ENCODE measurements at regions not wholly inside any gene's neighbourhood (a gene's known extent, or its start where the extent isn't known, plus 50 kb on each side); places are given as distances from the start of the nearest gene placed in this dataset.
A peak's percentile ranks its signal among the peaks of the same experiment; 100 is the strongest.

DNA sequence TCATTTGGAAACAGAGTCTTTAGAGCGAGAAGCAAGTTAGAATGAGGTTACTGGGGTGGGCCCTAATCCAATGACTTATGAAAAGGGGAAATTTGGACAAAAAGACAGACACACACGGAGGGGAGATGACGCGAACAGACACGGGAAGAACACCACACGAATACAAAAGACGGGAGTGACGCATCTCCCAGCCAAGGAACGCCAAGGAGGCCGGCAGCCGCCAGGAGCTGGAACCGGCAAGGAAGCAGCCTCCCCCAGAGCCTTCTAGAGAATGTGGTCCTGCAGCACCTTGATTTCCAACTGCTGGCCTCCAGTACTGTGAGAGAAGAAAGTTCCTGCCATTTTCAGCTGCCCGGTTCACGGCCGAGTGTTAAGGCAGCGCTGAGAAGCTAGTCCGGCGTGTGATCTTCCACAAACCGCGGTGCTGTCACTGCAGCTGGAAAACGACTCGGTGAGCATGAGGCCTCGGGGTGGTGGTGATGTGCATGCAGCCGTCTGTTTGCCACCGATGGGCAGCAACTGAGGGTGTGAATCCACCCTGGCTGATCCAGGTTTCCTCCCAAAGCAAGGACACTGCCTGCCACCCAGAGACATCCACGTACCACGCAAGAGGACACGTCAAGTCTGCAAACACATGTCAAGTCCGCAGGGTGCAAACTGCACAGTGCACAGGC, 124.5 kb downstream of the NCOR2 start:
- DNase-seq, result no peak

DNA sequence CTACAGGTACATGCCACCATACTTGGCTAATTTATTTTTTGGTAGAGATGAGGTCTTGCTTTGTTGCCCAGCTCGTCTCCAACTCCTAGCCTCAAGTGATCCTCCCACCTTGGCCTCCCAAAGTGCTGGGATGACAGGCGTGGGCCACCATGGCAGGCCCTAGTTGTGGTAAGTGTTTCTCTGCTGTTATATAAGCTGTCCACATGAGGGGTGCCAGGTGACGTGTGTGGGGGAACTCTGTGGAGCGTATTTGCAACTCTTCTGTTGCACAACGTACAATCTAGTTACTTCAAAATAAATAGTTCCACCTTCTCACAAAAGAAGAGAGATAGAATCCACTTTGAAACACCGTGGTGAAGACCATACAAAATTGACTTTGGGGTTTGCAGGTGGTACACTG, 125.1 kb downstream of the NCOR2 start:
- no peak for DNase-seq

DNA sequence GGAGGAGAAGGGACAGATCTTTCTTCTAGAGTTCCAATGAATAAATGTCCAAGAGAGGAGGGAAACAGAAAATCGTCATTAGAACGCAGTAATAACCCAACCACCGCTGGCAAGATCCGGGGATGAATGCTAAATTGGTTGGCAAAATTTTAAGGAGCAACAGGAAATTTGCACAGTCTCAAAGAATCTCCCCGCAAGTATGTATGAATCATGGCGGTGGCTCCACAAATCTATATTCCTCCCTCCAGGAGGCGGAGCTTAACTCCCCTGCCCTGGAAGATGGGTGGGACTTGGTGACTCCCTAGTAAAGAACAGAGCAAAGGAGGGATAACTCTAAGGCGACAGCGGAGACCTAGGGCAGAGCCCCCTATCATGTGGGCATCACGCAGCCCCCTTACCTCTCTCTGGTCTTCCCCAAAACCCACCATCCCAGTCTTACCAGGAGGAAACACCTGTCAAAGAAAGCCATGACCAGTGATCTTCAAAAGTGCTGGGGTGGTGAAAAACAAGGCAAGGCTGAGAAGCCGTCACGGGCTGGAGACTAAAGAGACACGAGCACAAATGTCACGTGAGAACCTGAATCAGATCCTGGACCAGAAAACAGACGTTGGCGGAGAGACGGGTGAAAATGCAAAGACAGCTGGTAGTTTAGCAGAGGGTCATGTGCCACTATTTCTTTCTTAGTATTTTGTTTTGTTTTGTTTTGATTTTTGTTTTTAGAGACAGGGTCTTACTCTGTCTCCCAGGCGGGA, 125.8 kb downstream of the NCOR2 start:
- no peak for DNase-seq

- DNase-seq, result no peak
Observed at GRCh38 chr12:124440841-124441381, 126.5 kb downstream of the NCOR2 start.

DNA sequence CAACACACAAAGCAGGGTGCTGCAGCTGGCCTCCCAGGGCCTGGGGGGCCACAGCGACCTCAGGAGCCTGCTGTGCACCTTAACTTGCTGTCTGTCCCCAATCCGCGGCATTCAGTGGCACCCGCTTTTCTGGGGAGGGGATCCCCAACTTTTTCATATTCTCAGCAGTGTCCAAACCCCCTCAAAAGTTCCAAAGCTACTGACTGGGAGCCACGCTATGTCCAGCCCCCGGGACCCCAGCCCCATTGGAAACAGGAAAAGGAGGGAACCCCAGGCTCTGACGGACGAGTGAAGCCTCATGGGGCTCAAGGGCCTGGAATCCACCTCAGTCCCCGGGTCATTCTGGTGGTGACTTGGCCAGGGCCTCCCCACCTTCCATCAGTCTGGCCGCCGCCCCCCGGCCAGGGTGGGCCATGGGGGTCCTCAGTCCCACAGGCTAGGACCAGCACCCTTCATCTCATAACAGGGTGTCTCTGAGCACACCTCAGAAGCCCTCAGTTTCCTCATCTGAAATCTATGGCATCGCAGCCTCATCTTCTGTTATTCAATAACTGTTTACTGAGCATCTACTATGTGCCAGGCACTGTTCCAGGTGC, 127.3 kb downstream of the NCOR2 start:
- DNase-seq, result no peak

DNA sequence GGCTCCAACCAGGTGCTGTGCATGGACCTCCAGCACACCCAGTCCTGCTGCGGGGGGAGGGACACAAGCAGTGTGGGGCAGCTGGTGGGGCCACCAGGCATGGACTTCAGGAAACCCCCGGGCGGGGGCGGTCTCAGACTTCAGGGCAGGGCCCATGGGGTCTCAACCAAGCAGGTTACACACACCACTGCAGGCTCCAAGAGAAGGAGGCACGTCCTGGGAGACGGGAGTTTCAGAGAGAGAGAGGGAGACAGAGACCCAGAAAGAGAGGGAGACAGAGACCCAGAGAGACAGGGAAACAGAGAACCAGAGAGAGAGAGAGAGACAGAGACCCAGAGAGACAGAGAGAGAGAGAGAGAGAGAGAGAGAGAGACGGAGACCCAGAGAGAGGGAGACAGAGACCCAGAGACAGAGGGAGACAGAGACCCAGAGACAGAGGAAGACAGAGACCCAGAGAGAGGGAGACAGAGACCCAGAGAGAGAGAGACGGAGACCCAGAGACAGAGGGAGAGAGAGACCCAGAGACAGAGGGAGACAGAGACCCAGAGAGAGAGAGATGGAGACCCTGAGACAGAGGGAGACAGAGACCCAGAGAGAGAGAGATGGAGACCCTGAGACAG, 128.9 kb downstream of the NCOR2 start:
- DNase-seq, result no peak

DNA sequence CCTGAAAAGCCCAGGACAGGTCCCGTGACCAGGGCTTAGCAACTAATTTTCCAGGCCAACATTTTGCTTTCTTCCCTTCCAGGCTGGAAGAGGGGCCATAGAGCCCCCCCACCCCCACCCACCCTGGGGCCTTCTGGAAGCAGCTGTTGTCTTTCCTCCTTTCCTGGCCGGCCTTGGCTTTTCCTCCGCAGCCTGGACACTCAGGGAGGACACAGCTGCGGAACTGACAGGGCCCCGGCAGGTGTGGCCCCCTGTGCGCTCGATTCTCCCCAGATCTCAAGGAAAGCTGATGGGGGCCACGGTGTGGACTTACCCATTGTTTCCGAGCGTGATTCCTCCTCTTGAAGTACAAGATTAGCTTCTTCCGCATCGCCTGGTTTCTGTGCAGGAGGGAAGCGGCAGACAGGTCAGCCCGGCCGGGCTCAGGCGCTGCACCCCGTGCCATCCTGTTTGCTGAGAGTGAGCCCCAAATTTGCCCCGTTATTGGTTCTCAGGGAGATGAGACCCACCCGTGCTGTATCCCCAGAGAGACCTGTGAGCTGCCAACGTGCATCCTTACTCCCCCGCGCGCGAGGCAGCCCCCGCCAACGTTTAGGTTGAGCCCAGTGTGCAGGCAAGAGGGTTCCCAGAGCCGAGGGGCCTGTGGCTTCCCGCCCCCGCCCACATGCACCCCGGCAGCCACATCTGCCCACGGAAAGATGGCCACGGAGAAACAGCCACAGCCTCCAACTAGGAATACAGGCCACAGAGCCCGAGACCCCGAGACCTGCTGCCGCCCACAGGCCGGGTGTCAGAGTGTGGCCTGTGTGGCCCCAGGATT, 129.6 kb downstream of the NCOR2 start:
- peak; percentile 69 for DNase-seq

DNA sequence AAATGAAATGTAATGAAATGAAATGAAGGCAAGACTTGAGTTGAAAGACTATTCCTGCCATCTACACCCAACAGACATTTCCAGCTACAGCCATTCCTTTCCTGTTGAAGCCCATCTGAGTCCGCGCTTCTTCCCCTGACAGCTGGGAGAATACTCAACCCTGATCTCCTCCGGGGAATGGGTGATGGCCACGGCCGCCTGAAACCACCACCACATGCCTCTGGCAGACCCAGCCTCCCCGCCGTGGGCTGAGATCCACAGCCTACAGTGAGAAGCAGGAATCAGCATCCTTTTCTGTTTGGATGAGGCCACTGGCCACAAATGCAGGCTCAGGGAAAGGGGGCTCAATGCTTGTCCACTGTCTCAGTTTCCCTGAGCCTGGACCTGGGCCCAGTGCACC, 130.3 kb downstream of the NCOR2 start:
- no peak for DNase-seq

DNA sequence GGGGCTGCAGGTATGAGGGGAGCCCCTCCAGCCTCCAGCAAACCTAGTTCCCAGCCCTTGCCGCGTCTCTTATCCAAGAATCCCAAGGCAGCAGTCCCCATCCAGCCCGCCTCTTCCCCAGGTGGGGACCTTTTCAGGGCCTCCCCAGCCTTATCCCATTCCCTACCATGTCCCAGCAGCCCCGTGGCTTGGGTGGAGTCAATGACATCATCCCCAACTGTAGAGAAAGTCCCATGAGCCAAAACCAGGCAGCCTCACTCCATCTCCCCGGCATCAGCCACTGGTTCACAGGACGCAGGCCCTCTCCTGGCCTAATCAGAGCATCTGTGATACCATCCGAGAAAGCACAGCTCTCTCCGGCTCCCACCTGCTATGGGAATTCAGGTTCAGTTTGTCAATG, 131.0 kb downstream of the NCOR2 start:
- DNase-seq, result no peak

- no peak for DNase-seq
Observed at GRCh38 chr12:124435806-124436345, 131.5 kb downstream of the NCOR2 start.

DNA sequence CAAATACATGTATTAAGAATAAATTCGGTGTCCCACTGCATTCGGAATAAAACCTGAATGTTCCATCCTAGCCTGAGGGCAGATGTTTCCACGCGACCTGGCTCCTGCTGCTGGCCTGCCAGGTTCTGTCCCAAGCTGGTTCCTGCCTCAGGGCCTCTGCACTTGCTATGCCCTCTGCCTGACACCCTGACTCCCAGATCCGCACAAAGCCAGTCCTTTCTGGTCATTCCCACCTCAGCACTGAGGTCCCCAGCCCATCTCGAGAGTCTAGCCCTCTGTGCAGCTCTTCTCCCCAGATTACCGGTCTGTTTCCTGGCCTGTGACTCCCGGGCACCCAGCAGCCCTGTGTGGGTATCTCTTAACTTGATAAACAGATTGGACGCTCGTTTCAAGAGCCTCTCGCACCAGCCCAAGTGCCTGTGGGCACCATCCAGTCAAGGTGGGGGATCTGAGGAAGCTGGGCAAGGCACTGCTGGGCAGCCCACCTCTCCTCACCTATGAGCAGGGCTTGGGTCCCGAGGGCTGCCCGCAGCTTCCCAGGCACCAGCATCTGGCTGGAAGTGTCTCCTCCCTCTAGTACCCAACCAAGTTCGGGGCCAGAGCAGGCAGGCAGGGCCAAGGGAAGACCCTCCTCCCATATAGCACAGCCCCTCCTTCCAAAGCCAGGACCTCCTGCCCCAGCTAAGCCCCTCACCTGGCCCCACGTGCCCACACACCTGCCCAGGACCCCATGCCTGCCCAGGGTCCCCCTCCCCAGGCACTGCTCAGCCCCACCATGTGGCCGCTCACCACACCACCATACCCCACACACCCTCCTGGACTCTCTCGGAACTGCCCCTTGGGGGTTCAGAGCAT, 132.2 kb downstream of the NCOR2 start:
- DNase-seq, result no peak

DNA sequence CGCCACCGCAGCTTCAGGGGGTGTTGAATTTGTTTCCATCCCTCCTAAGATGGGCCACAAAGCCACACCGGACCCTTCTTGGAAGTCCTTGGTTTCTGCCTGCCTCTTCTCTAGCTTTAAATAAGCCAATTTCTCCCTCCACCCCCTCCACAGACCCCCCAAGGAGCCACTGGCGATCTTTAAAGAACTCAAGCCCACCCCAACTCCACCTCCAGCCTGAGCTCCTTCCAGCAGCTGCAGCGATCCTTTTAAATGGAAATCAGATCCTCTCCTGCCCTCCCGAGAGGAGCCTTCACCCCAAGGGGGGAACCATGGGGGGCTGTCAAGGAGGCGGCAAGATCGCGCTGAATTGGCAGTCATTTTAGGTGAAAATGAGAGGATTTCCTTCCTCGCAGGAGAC, 133.1 kb downstream of the NCOR2 start:
- no peak for DNase-seq

- DNase-seq, result no peak
Observed at GRCh38 chr12:124433879-124434278, 133.5 kb downstream of the NCOR2 start.

DNA sequence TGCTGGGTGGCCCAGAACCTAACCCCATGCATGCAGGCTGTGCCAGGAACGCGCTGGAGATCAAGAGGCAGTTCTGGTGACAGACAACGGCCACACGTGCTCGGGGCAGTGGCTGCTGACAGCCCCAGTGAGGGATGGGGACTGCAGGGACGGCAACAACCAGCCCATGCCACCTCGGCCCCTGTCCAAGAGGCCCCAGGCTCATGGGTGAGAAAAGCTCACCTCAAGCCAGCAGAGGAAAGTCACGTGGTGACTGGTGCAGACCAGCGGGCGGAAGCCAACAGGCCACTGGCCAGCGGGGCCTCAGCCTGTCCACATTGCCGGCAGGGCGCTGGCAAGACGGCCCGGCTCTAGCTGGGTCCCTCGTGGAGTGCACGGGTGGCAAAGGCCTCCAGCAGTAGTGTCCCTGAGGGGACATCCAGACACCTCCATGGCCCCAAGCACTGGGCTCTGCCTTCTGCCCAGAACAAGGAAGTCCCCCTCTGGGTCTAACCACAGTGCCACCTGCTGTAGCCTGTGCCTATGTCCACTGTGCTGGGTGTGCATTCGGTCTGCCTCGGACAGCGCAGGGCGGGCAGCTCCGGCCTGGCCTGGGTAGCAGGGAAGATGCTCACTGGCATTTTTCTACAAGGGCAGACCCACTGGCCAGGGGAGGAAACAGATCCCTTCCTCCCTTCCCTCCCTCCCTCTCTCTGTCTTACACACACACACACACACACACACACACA, 134.1 kb downstream of the NCOR2 start:
- DNase-seq, result no peak

- DNase-seq, result no peak
Observed at GRCh38 chr12:124432376-124432775, 135.0 kb downstream of the NCOR2 start.

- DNase-seq, result no peak
Observed at GRCh38 chr12:124431971-124432370, 135.4 kb downstream of the NCOR2 start.

DNA sequence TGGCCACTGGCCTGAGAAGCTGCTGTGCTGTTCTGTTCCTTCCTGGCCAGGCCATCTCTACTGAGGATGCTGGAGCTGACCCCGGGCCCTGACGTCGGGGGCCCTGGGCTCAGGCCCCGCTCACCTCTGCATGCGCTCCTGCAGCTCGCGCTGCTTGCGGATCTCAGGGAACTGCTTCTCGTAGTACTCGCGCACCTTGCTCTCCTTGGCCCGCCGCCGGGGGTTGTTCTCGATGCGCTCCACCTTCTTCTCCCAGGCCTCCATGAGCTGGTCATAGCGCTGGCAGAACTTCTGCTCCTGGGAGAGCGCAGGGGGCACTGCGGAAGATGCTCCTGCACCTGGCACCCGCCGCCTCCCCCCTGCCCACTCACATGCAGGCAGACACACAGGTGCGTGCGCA, 135.6 kb downstream of the RFLNA start:
- DNase-seq, result no peak

DNA sequence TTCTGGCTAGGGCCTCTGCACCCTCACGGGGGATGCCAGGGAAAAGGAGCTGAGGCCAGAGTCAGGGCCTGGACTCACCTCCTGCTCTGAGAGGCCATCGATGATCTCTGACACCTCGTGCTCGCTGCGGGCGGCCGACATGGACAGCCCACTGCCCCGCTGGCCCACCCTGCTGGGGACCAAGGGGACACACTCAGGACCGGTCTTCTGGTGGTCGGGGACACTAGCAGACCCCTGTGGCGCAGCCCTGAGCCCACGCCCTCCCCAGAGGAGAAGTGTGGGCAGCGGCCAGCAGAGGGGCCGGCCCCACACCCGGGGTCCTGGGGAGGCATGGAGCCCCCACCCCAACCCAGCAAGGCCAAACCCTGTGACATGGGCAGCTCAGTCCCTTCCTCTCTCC, 134.6 kb downstream of the RFLNA start:
- no peak for DNase-seq

DNA sequence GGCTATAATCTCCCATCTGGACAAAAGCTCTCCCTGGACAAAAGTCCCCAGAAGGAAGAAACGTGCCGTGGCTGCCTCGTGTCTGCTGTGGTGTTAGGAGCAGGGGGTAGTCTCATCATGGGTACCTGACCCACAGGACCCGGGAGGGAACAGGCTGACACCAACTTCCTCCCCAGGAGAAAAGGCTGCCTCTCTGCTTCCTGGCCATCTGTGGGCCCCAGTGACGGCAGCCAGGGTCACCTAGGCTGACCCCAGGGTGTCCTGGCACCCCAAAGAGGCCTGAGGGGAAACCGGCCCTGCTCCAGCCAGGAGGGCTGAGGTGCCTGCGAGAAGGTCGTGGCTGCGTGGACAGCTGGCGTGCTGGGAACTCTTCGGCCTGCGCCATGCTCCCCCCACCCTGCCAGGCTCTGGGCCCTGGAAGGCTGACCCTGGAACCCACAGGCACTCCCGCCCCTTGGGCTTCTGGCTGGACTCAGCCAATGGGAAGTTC, 133.9 kb downstream of the RFLNA start:
- DNase-seq, result no peak

DNA sequence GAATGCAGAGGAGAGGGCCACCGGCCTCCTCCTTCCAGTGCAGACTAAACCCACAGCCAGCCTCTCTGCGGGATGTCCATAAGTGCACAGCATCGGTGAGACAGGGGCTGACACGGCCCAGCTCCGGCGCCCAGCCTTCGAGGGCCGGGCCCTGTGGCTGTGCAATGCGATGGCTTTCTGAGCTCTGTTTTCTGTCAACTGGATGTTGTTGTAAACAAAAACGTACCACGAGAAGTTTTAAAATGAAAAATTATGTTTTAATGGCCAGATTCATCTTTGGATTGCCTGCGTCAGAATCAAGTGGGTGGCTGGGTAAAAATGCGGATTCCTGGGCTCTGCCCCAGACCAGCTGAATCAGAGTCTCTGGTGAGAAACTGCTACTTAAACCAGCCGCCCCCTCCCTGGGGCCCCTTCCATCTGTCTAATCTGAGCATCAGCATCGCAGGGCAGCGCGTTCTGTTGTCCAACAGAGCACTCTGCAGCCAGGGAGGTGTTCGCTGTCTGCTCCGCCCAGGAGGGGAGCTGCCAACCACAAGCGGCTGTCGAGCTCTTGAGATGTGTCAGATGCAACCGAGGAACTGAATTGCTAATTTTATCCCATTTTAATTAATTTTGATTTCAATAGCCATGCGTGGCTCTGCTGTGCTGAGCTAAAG, 133.4 kb downstream of the RFLNA start:
- DNase-seq, result no peak

All from hindlimb muscle (tissue), 1 donor.